Calu3 (cell line): ENCODE measurements at regions not wholly inside any gene's neighbourhood (a gene's known extent, or its start where the extent isn't known, plus 50 kb on each side); places are given as distances from the start of the nearest gene placed in this dataset.

Experiments
- BruUV-seq: library from RNA; stranded (reverse); fragments of 400-500 nt; replicated peaks from 2 replicates; lab custom pipeline; 2021; lab: Mats Ljungman, UMichigan
- CTCF ChIA-PET: fragments of 300-600 bp; sonication (Branson Sonifier 250); formaldehyde crosslinking; loops from one replicate; lab custom pipeline; 2022; ENCODE audit warnings: antibody characterized with exemption; lab: Charles Lee
- DNase-seq: peaks from one replicate; pipeline ENCODE4 v3.0.0; 2022
- H3K27ac Mint-ChIP-seq: one replicate; pipeline ENCODE4 v1.8.0; 2022; ENCODE audit warnings: mixed read lengths; ENCODE audit not compliant: unreplicated experiment
- H3K27me3 Mint-ChIP-seq: one replicate; pipeline ENCODE4 v1.8.0; 2022; ENCODE audit warnings: mixed read lengths; ENCODE audit not compliant: unreplicated experiment
- H3K36me3 Mint-ChIP-seq: one replicate; pipeline ENCODE4 v1.8.0; 2022; ENCODE audit warnings: mild to moderate bottlenecking, moderate library complexity, mixed read lengths; ENCODE audit not compliant: insufficient read depth, unreplicated experiment
- H3K4me1 Mint-ChIP-seq: one replicate; pipeline ENCODE4 v1.8.0; 2022; ENCODE audit warnings: mild to moderate bottlenecking, low read depth, mixed read lengths; ENCODE audit not compliant: unreplicated experiment
- H3K4me3 Mint-ChIP-seq: one replicate; pipeline ENCODE4 v1.8.0; 2022; ENCODE audit warnings: mild to moderate bottlenecking, low read depth, moderate library complexity, mixed read lengths; ENCODE audit not compliant: unreplicated experiment
- H3K9me3 Mint-ChIP-seq: one replicate; pipeline ENCODE4 v1.8.0; 2022; ENCODE audit warnings: low read depth, mixed read lengths; ENCODE audit not compliant: unreplicated experiment
- CTCF ChIP-seq: fragments of 200-600 bp; IDR thresholded peaks from one replicate; pipeline ENCODE4 v1.8.0; 2022; ENCODE audit warnings: antibody characterized with exemption; ENCODE audit not compliant: unreplicated experiment
- intact Hi-C: fragments of 100-400 bp; cut with micrococcal nuclease; formaldehyde crosslinking; loops from one replicate; pipeline ENCODE4 v1.10.0; 2022; ENCODE audit not compliant: unreplicated experiment

GRCh38 chr14:59125156-59125555 is 63.3 kb upstream of the DAAM1 start:
- CTCF ChIA-PET, result interaction anchor here (1.5 kb wide), 1 partner anchor 452 kb away, joined by 4 read pairs; the partner anchor contains the start of gene CCDC175
- Mint-ChIP-seq H3K27me3 (no peaks in the 10 kb centered on the region), H3K4me3 (no peak overlapping the region), H3K4me1 (no peaks in the 10 kb centered on the region), H3K27ac (no peak overlapping the region), H3K9me3 (no peaks in the 10 kb centered on the region), H3K36me3 (no peaks in the 10 kb centered on the region)
- no TSS peak for BruUV-seq
- intact Hi-C loops, result loop anchor here (5.0 kb wide), 3 partner anchors 62 to 452 kb away; partner anchors contain the start of genes CCDC175 and DAAM1
- TF ChIP-seq CTCF, result no peak
- no peak for DNase-seq

DNA sequence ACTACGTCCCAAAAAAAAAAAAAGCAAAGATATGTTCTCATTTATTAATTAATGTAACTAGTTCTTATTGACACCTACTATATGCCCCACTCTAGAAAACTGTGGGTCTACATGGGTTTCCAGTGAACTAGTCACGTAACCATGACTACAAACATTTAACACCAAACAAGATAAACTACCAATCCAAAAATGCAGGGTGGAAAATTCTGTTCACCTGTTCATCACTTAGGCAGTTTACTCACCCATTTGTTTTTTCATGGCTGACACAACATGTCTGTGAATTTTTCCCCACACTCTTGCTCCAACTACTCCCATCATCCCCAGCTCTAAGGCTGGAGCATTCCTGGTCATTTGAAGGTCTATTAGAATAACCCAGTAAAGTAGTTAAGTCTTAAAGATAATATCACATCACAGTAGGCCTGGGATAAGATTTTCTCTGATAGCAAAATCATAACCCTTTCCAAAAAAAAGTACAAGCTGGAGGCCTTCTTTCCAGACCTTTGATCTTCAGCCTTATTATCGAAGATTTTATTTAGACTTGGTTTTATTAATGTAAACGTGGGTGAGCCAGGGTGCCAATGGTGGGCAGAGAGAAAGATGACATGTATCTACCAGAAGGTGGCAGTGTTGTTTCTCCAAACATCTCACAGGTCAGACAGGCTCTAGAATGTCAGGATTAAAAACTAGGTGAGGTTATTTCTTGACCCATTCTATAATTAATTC is 61.6 kb upstream of the DAAM1 start:
- no peaks in the 10 kb centered on the region for H3K4me1 Mint-ChIP-seq
- CTCF ChIA-PET, result interaction anchor here (1.5 kb wide), 1 partner anchor 450 kb away, joined by 4 read pairs; the partner anchor contains the start of gene CCDC175
- peak; percentile 36 for TF ChIP-seq CTCF
- no peaks in the 10 kb centered on the region for H3K27me3 Mint-ChIP-seq
- H3K9me3 Mint-ChIP-seq, result no peaks in the 10 kb centered on the region
- H3K36me3 Mint-ChIP-seq, result no peaks in the 10 kb centered on the region
- no peak overlapping the region for H3K27ac Mint-ChIP-seq
- BruUV-seq, result no TSS peak
- DNase-seq, result peak; percentile 26
- H3K4me3 Mint-ChIP-seq, result no peak overlapping the region
- intact Hi-C loops, result loop anchor here (1.0 to 5.0 kb wide), 5 partner anchors 60 to 450 kb away; partner anchors contain the start of genes CCDC175 and DAAM1

GRCh38 chr14:59127437-59127732 is 61.1 kb upstream of the DAAM1 start:
- Mint-ChIP-seq H3K27me3 (no peaks in the 10 kb centered on the region), H3K36me3 (no peaks in the 10 kb centered on the region), H3K27ac (no peak overlapping the region), H3K9me3 (no peaks in the 10 kb centered on the region), H3K4me3 (no peak overlapping the region), H3K4me1 (no peaks in the 10 kb centered on the region)
- intact Hi-C loops, result loop anchor here (1.0 to 5.0 kb wide), 5 partner anchors 60 to 450 kb away; partner anchors contain the start of genes CCDC175 and DAAM1
- CTCF ChIA-PET, result no interaction called here
- DNase-seq, result no peak
- BruUV-seq, result no TSS peak
- no peak for TF ChIP-seq CTCF

DNA sequence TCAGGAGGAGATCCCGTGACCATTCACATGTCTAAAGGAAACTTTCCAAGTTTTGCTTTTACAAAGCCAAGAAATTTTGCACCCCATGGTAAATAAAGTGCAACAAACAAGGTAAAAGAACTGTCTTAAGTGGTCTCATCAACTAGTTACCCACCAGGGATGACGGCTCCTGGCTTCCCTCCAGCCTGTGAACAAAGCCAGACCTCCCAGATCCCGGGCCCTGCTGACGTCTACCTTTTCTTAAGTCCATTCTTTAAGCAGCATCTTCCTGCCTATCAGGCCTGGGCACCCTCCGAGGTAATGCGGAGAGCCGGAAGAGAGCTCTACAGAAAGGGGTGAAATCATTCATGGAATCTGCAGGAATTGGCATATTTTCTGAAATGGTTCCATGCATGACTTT is 58.0 kb upstream of the DAAM1 start:
- H3K4me1 Mint-ChIP-seq, result no peaks in the 10 kb centered on the region
- intact Hi-C loops, result no loop called here

More for the DNA sequence above, 58.0 kb upstream of the DAAM1 start:
- no peak for DNase-seq
- Mint-ChIP-seq H3K9me3 (no peaks in the 10 kb centered on the region), H3K27ac (no peak overlapping the region), H3K27me3 (peaks cover 17% of the 10 kb centered on the region), H3K36me3 (no peaks in the 10 kb centered on the region), H3K4me3 (no peak overlapping the region)
- CTCF ChIA-PET, result no interaction called here
- no TSS peak for BruUV-seq
- TF ChIP-seq CTCF, result no peak
